Embryonic facial prominence (tissue), 1 donor: ENCODE measurements at regions not wholly inside any gene's neighbourhood (a gene's known extent, or its start where the extent isn't known, plus 50 kb on each side); places are given as distances from the start of the nearest gene placed in this dataset.

ENCODE experiments used
- DNase-seq: peaks from one replicate; pipeline ENCODE4 v3.0.0-alpha.2; 2016; ENCODE audit errors: extremely low spot score

DNA sequence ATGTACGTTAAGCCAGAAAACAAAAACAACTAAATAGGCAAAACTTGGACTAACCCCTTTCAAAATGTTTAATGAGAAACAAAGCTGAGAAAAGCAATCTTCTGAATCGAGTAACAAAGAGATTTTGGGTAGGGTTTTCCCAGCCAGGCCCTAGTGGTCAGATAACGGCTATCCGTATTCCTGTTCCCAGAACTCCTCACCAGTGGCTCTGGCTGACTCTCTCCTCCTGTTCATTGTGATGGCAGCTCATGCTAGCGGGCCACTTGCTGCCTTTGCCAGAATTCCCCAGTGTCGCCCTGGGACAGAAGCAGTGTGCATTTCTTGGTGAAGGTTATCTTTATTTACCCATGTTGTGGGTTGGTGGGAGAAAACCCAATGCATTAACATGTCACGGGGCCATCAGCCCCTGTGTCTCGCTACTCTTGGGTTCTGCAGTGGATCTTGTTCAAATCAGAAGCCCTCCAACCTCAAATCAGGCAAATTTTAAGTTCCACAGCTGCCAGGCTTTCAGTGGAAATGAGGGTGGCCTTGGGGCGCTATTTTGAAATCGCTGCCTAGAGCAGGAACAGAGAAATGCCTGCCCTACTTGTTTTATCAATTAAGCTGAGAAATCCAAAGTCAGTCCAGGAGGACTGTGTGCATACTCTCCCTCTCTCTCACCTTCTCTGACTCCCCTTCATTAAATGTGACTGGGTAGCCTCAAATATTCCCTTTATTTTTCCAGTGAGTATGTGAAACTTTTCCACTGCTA is 164.5 kb upstream of the NPVF start:
- no peak for DNase-seq

- DNase-seq, result no peak
These were observed 167.7 kb upstream of the NPVF start for GRCh38 chr7:25395976-25396375.

DNA sequence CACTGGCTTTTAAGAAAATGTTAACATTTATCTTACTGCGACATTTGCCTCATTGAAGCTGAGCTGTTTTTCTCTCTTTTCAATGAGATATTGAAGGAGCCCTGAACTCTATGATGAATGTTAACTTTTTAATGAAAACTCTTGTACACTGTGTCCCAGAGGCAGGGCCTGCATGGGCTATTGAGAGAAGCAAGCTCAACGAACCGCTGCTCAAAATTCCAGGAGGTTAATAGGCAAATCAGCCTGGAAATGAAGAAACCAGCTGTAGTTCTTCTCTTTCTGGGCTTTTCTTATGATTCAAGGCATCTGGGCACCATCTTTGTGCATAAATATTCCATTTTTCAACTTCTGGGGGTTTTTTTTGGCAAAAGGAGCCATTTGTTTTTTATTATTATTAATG is 168.4 kb upstream of the NPVF start:
- no peak for DNase-seq

GRCh38 chr7:25398418-25398817 is 170.1 kb upstream of the NPVF start:
- no peak for DNase-seq

DNA sequence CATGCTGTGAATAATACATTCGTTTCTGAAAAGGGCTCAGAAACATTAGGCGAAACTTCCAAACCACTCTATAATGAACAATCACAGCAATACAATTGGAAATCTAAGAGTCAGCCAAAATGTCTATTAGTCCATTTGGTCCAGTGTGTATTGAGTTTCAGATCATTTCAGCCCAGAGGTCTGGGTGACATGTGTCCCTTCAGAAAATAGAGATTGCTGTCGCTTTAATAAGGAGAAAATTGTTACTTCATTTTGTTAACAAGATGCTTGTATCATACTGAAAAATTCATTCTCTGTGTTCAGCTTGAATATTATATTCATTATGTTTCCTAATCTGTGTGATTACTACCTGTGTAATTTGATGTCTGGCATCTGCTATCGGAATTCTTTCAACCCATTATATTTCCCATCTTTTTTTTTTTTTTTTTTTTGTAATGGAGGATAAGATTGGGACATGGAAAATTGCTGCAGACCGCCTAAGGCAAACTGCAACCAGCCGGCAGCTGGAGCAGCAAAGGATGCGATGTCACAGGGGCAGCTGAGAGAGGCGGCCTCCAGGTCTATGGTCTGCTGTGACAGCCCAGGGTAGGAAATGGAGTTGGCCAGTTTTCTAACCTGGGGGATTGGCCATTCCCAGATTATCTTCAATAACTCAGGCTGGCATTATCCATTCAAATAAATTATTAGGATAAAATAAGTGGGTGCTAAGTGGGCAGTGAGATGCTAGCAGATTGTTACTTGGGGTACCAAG is 170.9 kb upstream of the NPVF start:
- no peak for DNase-seq

DNA sequence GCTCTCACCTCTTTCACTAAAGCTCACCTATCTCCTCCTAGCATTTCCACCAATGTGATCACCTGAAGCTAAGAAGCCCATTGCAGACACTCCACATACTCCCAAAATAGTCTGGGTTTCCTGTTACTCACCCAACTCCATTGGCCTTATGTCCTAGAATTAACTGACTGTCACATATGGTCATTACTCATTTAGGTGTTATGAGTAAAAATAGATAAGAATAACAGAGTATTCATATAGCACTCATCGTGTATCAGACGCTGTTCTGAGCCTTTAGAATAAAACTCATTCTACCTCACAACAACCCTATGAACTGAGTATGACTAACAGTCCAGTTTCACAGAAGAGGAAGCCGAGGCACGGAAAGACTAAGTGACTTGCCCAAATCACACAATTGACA is 174.2 kb upstream of the NPVF start:
- DNase-seq, result no peak

GRCh38 chr7:25405736-25406135 is 177.4 kb upstream of the NPVF start:
- DNase-seq, result no peak

DNA sequence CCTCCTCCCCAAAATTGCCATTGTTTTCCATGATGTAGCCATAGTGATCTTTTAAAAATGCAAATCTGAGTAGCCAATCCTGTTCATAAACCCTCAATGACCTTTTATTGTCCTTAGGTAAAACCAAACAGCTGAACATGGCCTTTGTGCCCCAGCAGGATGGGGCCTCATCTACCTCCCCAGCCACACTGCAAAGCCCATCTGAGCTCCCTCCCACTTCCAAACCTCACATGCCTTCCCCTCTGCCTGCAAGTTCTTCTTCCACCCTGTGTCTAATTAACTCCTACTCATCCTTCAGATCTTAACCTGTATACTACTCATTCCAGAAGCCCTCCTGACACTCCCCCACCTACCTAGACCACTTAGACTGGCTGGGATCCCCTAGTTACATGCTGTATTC is 178.8 kb upstream of the NPVF start:
- DNase-seq, result no peak

DNA sequence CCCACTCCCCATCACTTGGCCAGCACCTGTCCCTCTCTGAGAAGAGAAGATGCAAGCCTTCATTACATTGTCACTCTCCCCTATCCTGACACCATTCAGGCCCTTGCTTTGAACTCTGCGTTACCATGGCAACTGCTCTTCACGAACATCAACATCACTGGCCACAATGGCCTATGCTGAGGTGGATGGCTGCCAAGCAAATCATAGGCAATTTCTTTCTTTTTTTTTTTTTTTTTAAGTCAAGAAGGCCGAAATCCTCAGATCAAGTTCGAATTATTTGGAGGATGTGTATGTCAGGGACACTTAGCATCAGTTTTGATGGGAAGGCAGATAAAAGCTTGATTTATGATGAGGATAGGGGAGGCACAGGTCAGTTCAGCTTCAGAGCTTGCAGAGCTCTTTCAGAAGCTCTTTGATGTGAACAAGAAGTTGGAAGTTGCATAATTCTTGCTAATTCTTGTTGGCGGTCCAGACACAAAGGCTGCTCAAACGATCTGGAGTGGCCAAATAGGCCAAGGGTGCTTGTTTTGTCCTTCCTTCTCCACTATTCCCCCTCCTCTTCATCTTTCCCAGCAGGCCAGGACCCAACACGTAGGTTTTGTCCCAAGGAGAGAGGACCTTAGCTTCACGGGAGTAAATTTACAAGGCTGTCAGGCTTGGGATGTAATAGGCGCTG is 179.9 kb upstream of the NPVF start:
- no peak for DNase-seq

DNA sequence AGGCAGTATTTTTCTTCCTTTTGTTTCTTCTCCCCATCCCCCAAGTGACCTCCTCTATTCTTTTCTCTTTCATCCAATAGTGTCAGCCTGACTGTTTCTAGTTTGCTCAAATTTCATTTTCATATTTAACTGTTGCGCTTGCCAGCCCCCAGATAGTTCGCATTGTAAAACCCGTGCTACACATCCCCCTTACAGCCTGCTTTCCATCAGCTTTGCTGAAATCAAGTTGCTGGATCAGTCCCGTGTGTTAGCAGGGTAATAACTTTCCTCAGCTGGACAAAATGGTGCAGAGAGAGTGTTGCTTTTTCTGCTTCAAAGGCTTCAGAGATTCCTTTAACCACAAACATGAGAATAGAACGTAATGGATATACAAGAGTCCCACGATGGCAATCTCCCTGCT is 180.6 kb upstream of the NPVF start:
- peak; percentile 58 for DNase-seq

DNA sequence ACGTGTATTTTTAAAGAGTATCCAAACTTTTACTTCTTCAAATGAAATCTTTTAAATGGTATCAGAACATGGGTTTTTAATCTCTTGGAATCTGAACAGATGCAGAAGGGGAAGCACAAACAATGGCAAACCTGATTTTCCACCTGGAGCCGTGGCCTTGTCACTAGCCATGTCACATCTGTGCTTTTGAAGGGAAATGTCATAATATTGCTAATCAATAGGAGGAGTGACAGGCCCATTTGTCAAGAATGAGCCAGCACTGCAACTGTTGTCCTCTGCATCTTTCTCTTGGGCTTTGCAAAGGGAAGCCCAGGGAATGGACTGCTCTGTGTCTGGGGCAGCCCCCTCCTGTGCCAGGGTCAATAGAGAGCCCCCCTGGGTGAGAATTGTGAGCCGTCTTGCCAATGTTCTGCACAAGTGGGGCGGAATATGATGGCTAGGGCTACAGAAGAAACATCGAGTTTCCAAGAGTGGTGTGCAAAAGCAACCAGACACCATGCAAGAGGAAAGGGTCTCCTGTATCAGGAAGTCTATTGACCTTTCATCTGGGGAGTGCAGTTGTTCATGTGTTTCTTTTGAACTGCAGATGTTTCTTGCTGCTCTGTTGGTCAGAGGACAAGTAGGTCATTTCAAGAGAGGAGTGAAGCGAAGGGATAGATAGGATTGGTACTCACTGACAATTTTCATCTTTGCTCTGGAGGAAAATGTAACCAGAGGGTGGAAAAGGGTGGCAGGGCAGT is 181.8 kb upstream of the NPVF start:
- no peak for DNase-seq

GRCh38 chr7:25420771-25421170 is 192.5 kb upstream of the NPVF start:
- no peak for DNase-seq

- no peak for DNase-seq
These were observed 195.8 kb upstream of the NPVF start for GRCh38 chr7:25424113-25424512.

GRCh38 chr7:25424855-25425254 is 196.6 kb upstream of the NPVF start:
- no peak for DNase-seq

GRCh38 chr7:25427721-25428120 is 199.4 kb upstream of the NPVF start:
- no peak for DNase-seq

- no peak for DNase-seq
These were observed 201.4 kb upstream of the NPVF start for GRCh38 chr7:25429731-25430130.

- no peak for DNase-seq
These were observed 202.1 kb upstream of the NPVF start for GRCh38 chr7:25430200-25430931.

DNA sequence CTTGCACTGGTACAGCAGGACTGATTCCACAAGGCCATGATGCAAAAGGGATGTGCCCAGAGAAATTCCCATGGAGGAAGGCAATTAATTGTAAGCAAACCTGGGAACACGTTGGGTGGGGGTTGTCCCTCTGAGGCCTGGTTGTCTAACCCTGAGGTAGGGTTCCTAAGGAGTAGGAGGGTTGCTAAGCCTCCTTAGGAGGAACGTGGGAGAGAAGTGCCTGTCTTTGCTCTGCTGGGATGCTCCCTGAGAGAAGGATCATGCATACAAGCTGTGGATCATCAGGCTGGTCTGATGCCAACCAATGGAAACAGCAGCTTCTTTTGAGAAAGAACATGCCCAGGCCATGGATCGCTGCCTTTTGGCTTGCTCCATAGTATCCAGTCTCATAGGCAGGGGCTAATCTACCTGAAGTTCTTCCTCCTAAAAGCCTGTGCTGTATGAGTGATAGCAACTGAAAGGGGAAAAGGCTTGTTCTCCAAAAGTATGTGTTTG is 203.7 kb upstream of the NPVF start:
- no peak for DNase-seq

DNA sequence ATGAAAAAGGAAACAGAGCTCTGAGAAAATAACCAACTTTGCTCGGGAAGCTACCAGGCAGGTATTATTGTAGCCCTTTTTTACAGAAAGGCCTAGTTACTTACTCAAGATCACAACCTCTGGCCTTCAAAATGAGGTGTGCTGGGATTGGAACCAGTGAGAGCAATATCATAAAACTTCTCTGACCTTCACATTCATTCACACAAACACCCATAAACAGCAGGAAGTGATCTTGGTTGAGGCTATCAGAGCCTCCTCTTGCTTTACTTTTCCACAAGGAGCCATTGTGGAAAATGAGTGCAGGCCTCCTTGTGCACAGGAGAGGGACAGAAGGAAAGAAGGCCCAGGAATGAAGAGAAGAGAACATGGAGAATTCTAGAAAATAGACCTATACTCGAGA is 204.5 kb upstream of the NPVF start:
- no peak for DNase-seq

- DNase-seq, result no peak
These were observed 208.1 kb upstream of the NPVF start for GRCh38 chr7:25436413-25436812.

DNA sequence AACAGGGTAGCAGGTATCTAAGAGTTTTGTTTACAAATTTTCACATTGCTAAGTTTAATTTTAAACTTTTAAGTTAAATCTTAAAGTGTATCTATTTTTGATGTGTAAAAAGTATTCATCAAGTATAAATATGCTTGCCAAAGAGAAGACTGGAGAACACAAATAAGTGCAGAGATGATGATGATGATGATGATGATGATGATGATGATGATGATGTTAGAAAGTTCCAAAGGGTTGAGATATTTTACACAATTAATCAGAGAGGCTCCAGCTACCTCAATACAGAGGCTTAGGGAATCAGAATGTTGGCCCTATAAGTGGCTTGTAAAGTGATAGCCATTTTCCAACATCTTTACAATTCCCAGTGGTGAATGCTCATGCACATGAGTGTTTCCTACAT is 209.0 kb upstream of the NPVF start:
- no peak for DNase-seq
